H1 (cell line): ENCODE measurements at regions not wholly inside any gene's neighbourhood (a gene's known extent, or its start where the extent isn't known, plus 50 kb on each side); places are given as distances from the start of the nearest gene placed in this dataset.

Experiments used
- CTCF ChIA-PET: fragments of 300-600 bp; sonication (Branson Sonifier 250); formaldehyde crosslinking; loops from one replicate; lab custom pipeline; 2021; ENCODE audit not compliant: partially characterized antibody; lab: Charles Lee
- POLR2A ChIA-PET: fragments of 300-600 bp; sonication (Branson Sonifier 250); formaldehyde crosslinking; loops from one replicate; lab custom pipeline; 2021; ENCODE audit warnings: inconsistent platforms; ENCODE audit not compliant: partially characterized antibody; lab: Charles Lee
- DNase-seq, 2 experiments: peaks; one replicate each; pipeline versions ENCODE4 v3.0.0 to v3.0.0-alpha.2; 2010 to 2022; ENCODE audit warnings: low spot score in 2 of 2, low read depth in 1 of 2, mixed read lengths in 1 of 2
- FAIRE-seq: peaks from 2 replicates; lab custom pipeline; 2011; peaks lifted over from hg19 to GRCh38; lab: Jason Lieb, UNC
- H2AFZ ChIP-seq: 2 replicates; pipeline ENCODE4 v1.8.1; 2012; ENCODE audit warnings: low read length, inconsistent platforms
- H2AK5ac ChIP-seq: 2 replicates; pipeline ENCODE4 v1.6.1; 2013; ENCODE audit warnings: low read depth, low read length
- H2BK120ac ChIP-seq: replicated peaks from 2 replicates; pipeline ENCODE3; 2013; ENCODE audit warnings: low read depth, low read length, inconsistent platforms
- H2BK12ac ChIP-seq: 2 replicates; pipeline ENCODE4 v1.6.1; 2013; ENCODE audit warnings: low read depth, low read length
- H2BK15ac ChIP-seq: 2 replicates; pipeline ENCODE4 v1.6.1; 2013; ENCODE audit warnings: low read length
- H2BK20ac ChIP-seq: 2 replicates; pipeline ENCODE4 v1.6.1; 2013; ENCODE audit warnings: low read length
- H2BK5ac ChIP-seq: 2 replicates; pipeline ENCODE4 v1.6.1; 2013; ENCODE audit warnings: low read depth, low read length
- H3K14ac ChIP-seq: 2 replicates; pipeline ENCODE4 v1.6.1; 2013; ENCODE audit warnings: inconsistent platforms; ENCODE audit not compliant: insufficient read length
- H3K18ac ChIP-seq: 2 replicates; pipeline ENCODE4 v1.6.1; 2013; ENCODE audit warnings: low read length; ENCODE audit errors: extremely low read depth
- H3K23ac ChIP-seq: 2 replicates; pipeline ENCODE4 v1.6.1; 2013; ENCODE audit warnings: inconsistent platforms; ENCODE audit not compliant: insufficient read length
- H3K23me2 ChIP-seq: 2 replicates; pipeline ENCODE4 v1.6.1; 2013; ENCODE audit warnings: low read depth, low read length
- H3K27ac ChIP-seq: 2 replicates; pipeline ENCODE4 v1.6.1; 2011; ENCODE audit warnings: low read depth, low read length, inconsistent platforms
- H3K27me3 ChIP-seq, 4 experiments: replicated peaks in 1 of 4; 1 replicate in 1 of 4; 2 replicates in 3 of 4; pipeline versions ENCODE4 v1.6.1 to v1.8.1; 2011 to 2013; ENCODE audit warnings: low read length in 3 of 4, mild to moderate bottlenecking in 3 of 4, inconsistent platforms in 2 of 4, mixed read lengths in 2 of 4, moderate library complexity in 1 of 4; ENCODE audit not compliant: control insufficient read depth in 3 of 4, insufficient read depth in 3 of 4; ENCODE audit errors: extremely low read depth in 1 of 4
- H3K36me3 ChIP-seq, 4 experiments: 2 replicates each; pipeline versions ENCODE4 v1.6.1 to v1.8.1; 2011 to 2013; ENCODE audit warnings: mild to moderate bottlenecking in 4 of 4, low read length in 3 of 4, moderate library complexity in 2 of 4, control low read depth in 1 of 4, inconsistent platforms in 1 of 4; ENCODE audit not compliant: insufficient read depth in 4 of 4, control insufficient read depth in 2 of 4
- H3K4ac ChIP-seq: replicated peaks from 2 replicates; pipeline ENCODE3; 2013; ENCODE audit warnings: low read length, low read depth, mixed read lengths, inconsistent platforms; ENCODE audit not compliant: insufficient read length
- H3K4me1 ChIP-seq, 4 experiments: replicated peaks in 1 of 4; 1 replicate in 1 of 4; 2 replicates in 3 of 4; pipeline versions ENCODE4 v1.6.1 to v1.8.1; 2011 to 2013; ENCODE audit warnings: low read length in 3 of 4, inconsistent platforms in 2 of 4, mixed read lengths in 1 of 4; ENCODE audit not compliant: insufficient read depth in 4 of 4, control insufficient read depth in 3 of 4
- H3K4me2 ChIP-seq, 2 experiments: 2 replicates each; pipeline versions ENCODE4 v1.6.1 to v1.8.1; 2011 to 2013; ENCODE audit warnings: low read depth in 2 of 2, low read length in 2 of 2, control low read depth in 1 of 2, inconsistent platforms in 1 of 2, mild to moderate bottlenecking in 1 of 2; ENCODE audit not compliant: insufficient read depth in 1 of 2
- H3K4me3 ChIP-seq, 4 experiments: fragments of 200-600, 300-600 bp in 1 of 4; sonication (generic), shearing (Covaris generic), sonication (Bioruptor Twin) in 1 of 4; 2 replicates each; pipeline versions ENCODE4 v1.5.1 to v1.8.1; 2011 to 2016; ENCODE audit warnings: low read length in 4 of 4, low read depth in 3 of 4, control low read depth in 2 of 4, inconsistent platforms in 2 of 4, mild to moderate bottlenecking in 2 of 4, mixed read lengths in 1 of 4, moderate library complexity in 1 of 4; ENCODE audit not compliant: insufficient read depth in 2 of 4; ENCODE audit errors: extremely low read depth in 1 of 4
- H3K56ac ChIP-seq: replicated peaks from 2 replicates; pipeline ENCODE3; 2013; ENCODE audit warnings: low read depth, mild to moderate bottlenecking, mixed read lengths, low read length, inconsistent platforms; ENCODE audit not compliant: insufficient read length
- H3K79me1 ChIP-seq: 2 replicates; pipeline ENCODE4 v1.6.1; 2013; ENCODE audit warnings: low read depth, low read length, control low read depth
- H3K79me2 ChIP-seq, 2 experiments: 2 replicates each; pipeline versions ENCODE4 v1.6.1 to v1.8.1; 2012 to 2013; ENCODE audit warnings: low read length in 2 of 2, mild to moderate bottlenecking in 2 of 2, inconsistent platforms in 1 of 2; ENCODE audit not compliant: insufficient read depth in 2 of 2, control insufficient read depth in 1 of 2
- H3K9ac ChIP-seq, 4 experiments: replicated peaks in 1 of 4; 1 replicate in 1 of 4; 2 replicates in 3 of 4; pipeline versions ENCODE4 v1.6.1 to v1.8.1; 2011 to 2013; ENCODE audit warnings: low read depth in 3 of 4, low read length in 3 of 4, control low read depth in 2 of 4, mild to moderate bottlenecking in 2 of 4, moderate library complexity in 2 of 4, inconsistent platforms in 1 of 4; ENCODE audit errors: extremely low read depth in 1 of 4
- H3K9me3 ChIP-seq, 2 experiments: 2 replicates each; pipeline versions ENCODE4 v1.6.1 to v1.8.1; 2012 to 2013; ENCODE audit warnings: mild to moderate bottlenecking in 2 of 2, moderate library complexity in 2 of 2, control low read depth in 1 of 2, inconsistent platforms in 1 of 2, low read depth in 1 of 2, low read length in 1 of 2, mixed read lengths in 1 of 2; ENCODE audit not compliant: insufficient read depth in 2 of 2
- H4K20me1 ChIP-seq, 2 experiments: replicated peaks in 1 of 2; 2 replicates each; pipeline versions ENCODE3 to v1.8.1; 2011 to 2013; ENCODE audit warnings: inconsistent platforms in 2 of 2, low read length in 2 of 2, mild to moderate bottlenecking in 1 of 2; ENCODE audit not compliant: insufficient read depth in 2 of 2, control insufficient read depth in 1 of 2
- H4K5ac ChIP-seq: 2 replicates; pipeline ENCODE4 v1.6.1; 2013; ENCODE audit warnings: low read length, low read depth, mixed read lengths, inconsistent platforms; ENCODE audit not compliant: insufficient read length
- H4K8ac ChIP-seq: 2 replicates; pipeline ENCODE4 v1.8.0; 2013; ENCODE audit warnings: mild to moderate bottlenecking, moderate library complexity, low read length, inconsistent platforms; ENCODE audit not compliant: insufficient read depth; ENCODE audit errors: extremely low read depth
- H4K91ac ChIP-seq: replicated peaks from 2 replicates; pipeline ENCODE3; 2013; ENCODE audit warnings: low read length, mixed read lengths, inconsistent platforms; ENCODE audit not compliant: insufficient read length
- HDAC2 ChIP-seq, 2 experiments: fragments of 300-600 bp in 1 of 2; sonication (generic) in 1 of 2; IDR thresholded peaks; 2 replicates each; pipeline ENCODE4 v1.6.1; 2011 to 2012; ENCODE audit warnings: low read depth in 2 of 2, low read length in 2 of 2, mild to moderate bottlenecking in 2 of 2, moderate library complexity in 2 of 2, borderline replicate concordance in 1 of 2, inconsistent platforms in 1 of 2
- TEAD4 ChIP-seq: IDR thresholded peaks from 2 replicates; pipeline ENCODE4 v1.6.1; 2012; ENCODE audit warnings: low read depth, low read length, inconsistent platforms, mixed read lengths
- WGBS, 2 experiments: shearing (Covaris generic) in 1 of 2; methylation state at CpG; one replicate each; pipeline versions ENCODE4 v1.1.6 to v1.1.7; 2013 to 2015; ENCODE audit warnings: low lambda C conversion rate in 2 of 2, mixed read lengths in 2 of 2, inconsistent platforms in 1 of 2, low coverage in 1 of 2, missing lambda C conversion rate in 1 of 2; ENCODE audit not compliant: insufficient replicate concordance in 2 of 2, insufficient coverage in 1 of 2, insufficient read length in 1 of 2; ENCODE audit errors: extremely low coverage in 1 of 2, missing lambda C conversion rate in 1 of 2; 5-methylcytosine and 5-hydroxymethylcytosine counted together

DNA sequence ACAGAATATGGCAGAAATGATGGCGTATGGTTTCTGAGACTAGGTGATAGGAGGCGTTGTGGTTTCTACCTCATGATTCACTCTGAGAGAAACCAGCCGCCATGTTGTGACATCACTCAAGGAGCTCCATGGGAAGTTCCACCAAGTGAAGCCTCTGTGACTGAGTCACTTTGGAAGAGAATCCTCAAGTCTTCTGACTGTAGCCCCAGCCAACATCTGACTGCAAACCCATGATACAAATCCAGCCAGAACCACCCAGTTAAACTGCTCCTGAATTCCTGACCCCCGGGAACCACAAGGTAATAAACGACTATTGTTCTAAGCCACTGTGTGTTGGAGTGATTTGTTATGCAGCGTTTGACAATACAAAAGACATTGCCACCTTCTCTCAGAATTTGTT lies 91.1 kb upstream of the CARD11 start:
- Histone ChIP-seq H4K5ac (no peak overlapping the region), H3K4me3 (no peak overlapping the region), H3K14ac (no peak overlapping the region), H4K20me1 (no peaks in the 10 kb centered on the region), H2BK20ac (no peak overlapping the region), H3K27ac (no peak overlapping the region), H3K79me1 (no peaks in the 10 kb centered on the region), H3K9ac (no peak overlapping the region), H4K91ac (no peak overlapping the region), H2BK5ac (no peak overlapping the region), H2AK5ac (no peak overlapping the region), H3K4me2 (no peak overlapping the region), H3K18ac (no peak overlapping the region), H3K9me3 (no peaks in the 10 kb centered on the region), H3K27me3 (no peaks in the 10 kb centered on the region), H4K8ac (no peak overlapping the region), H3K4ac (no peak overlapping the region), H3K4me1 (peaks cover 0 to 10% (median 0%) of the 10 kb centered on the region in 4 experiments; a peak in 1 of 7 replicates), H3K23me2 (no peaks in the 10 kb centered on the region), H2AFZ (0 out of 2 replicates have a peak overlapping the region, but pooled peaks have one; percentile 11), H2BK15ac (no peak overlapping the region), H2BK12ac (no peak overlapping the region), H3K36me3 (no peaks in the 10 kb centered on the region), H2BK120ac (no peak overlapping the region), H3K56ac (no peak overlapping the region), H3K79me2 (no peaks in the 10 kb centered on the region), H3K23ac (no peak overlapping the region)
- 91% methylated on average over 6 of the region's 6 CpGs; no CpG with 5 or more reads in 1 of the 2 experiments for WGBS, 2 experiments
- TF ChIP-seq HDAC2 (IDR thresholded peaks at IDR 0.05; ENCODE audit: borderline replicate concordance in 1 of 2, low read depth in 2 of 2, low read length in 2 of 2) (no peak), TEAD4 (0 out of 2 replicates have a peak, but pooled peaks have one; percentile 9)
- CTCF ChIA-PET, result interaction anchor here (1.0 to 1.8 kb wide), 3 partner anchors 28 to 223 kb away, joined by 3 to 7 read pairs (median 4); no protein-coding TSS in a partner anchor
- POLR2A ChIA-PET, result no interaction called here
- DNase-seq (no peak), FAIRE-seq (no peak)
